GM08714 (cell line): ENCODE measurements at regions not wholly inside any gene's neighbourhood (a gene's known extent, or its start where the extent isn't known, plus 50 kb on each side); places are given as distances from the start of the nearest gene placed in this dataset.
"Not testable (repeated sequence)": the region's sequence is repeated elsewhere in the genome, so short reads cannot be mapped to it uniquely, and the experiment has no call there.

Source experiments
- H3K4me3 ChIP-seq: fragments of 200-500 bp; sonication (Bioruptor generic); 2 replicates; pipeline ENCODE4 v1.5.1; 2014; ENCODE audit warnings: mild to moderate bottlenecking, low read length, inconsistent platforms
- ZNF274 ChIP-seq: IDR thresholded peaks from 2 replicates; pipeline ENCODE4 v1.6.1; 2012; ENCODE audit warnings: mild to moderate bottlenecking, low read depth, low read length

- no peak for TF ChIP-seq ZNF274
- no peak overlapping the region for H3K4me3 ChIP-seq
Observed at GRCh38 chr22:47624252-47625012, 862.0 kb downstream of the TBC1D22A start.

GRCh38 chr22:47623763-47624148 is 861.3 kb downstream of the TBC1D22A start:
- no peak overlapping the region for H3K4me3 ChIP-seq
- TF ChIP-seq ZNF274: no peak

- TF ChIP-seq ZNF274: no peak
- H3K4me3 ChIP-seq: no peak overlapping the region
Observed at GRCh38 chr22:47623066-47623762, 860.8 kb downstream of the TBC1D22A start.

GRCh38 chr22:47622541-47622940 is 860.1 kb downstream of the TBC1D22A start:
- H3K4me3 ChIP-seq: no peak overlapping the region
- no peak for TF ChIP-seq ZNF274

- TF ChIP-seq ZNF274: no peak
- H3K4me3 ChIP-seq: no peak overlapping the region
Observed at GRCh38 chr22:47621253-47621652, 858.8 kb downstream of the TBC1D22A start.

- H3K4me3 ChIP-seq: no peak overlapping the region
- TF ChIP-seq ZNF274: no peak
Observed at GRCh38 chr22:47620391-47620790, 857.9 kb downstream of the TBC1D22A start.

- no peak overlapping the region for H3K4me3 ChIP-seq
- no peak for TF ChIP-seq ZNF274
Observed at GRCh38 chr22:47619631-47620030, 857.2 kb downstream of the TBC1D22A start.

GRCh38 chr22:47618180-47619010 is 855.9 kb downstream of the TBC1D22A start:
- H3K4me3 ChIP-seq: no peak overlapping the region
- no peak for TF ChIP-seq ZNF274

GRCh38 chr22:47617186-47617585 is 854.7 kb downstream of the TBC1D22A start:
- H3K4me3 ChIP-seq: no peak overlapping the region
- no peak for TF ChIP-seq ZNF274

GRCh38 chr22:47616396-47617020 is 854.1 kb downstream of the TBC1D22A start:
- no peak for TF ChIP-seq ZNF274
- no peak overlapping the region for H3K4me3 ChIP-seq

GRCh38 chr22:47615051-47615450 is 852.6 kb downstream of the TBC1D22A start:
- TF ChIP-seq ZNF274: no peak
- no peak overlapping the region for H3K4me3 ChIP-seq

- H3K4me3 ChIP-seq: no peak overlapping the region
- no peak for TF ChIP-seq ZNF274
Observed at GRCh38 chr22:47613606-47614350, 851.3 kb downstream of the TBC1D22A start.

- not testable (repeated sequence) for H3K4me3 ChIP-seq
Observed at GRCh38 chr22:47613181-47613580, 850.7 kb downstream of the TBC1D22A start.
